ENCODE measurements at regions not wholly inside any gene's neighbourhood (a gene's known extent, or its start where the extent isn't known, plus 50 kb on each side); places are given as distances from the start of the nearest gene placed in this dataset.

DNA sequence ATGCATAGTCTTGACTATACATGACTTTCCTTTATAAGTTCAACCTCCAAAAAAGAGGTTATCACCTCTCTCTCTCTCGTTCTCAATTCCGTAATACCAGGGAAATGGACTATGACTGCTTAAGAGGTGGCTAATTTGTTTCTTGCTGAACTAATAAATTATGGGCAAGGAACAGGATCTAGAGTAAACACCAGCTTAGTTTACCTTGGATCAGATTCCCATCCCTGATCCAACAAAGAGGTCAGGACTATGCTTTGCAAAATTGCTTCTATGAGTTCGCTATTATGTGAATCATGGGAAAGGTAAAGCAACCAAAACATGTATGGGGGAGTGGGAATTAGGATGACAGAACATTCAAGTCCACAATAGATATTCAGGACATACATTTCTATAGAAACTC is 630.7 kb downstream of the HACE1 start:
- TF ChIP-seq SUZ12 (IDR thresholded peaks at IDR 0.05; ENCODE audit: extremely low read depth, insufficient read depth, insufficient read length), result no peak
- TF ChIP-seq ZNF274 (IDR thresholded peaks at IDR 0.05; ENCODE audit: low read depth, low read length), result no peak
- TF ChIP-seq YY1 (IDR thresholded peaks at IDR 0.05; ENCODE audit: insufficient read depth, insufficient read length), result no peak
